ENCODE measurements at regions not wholly inside any gene's neighbourhood (a gene's known extent, or its start where the extent isn't known, plus 50 kb on each side); places are given as distances from the start of the nearest gene placed in this dataset.

DNA sequence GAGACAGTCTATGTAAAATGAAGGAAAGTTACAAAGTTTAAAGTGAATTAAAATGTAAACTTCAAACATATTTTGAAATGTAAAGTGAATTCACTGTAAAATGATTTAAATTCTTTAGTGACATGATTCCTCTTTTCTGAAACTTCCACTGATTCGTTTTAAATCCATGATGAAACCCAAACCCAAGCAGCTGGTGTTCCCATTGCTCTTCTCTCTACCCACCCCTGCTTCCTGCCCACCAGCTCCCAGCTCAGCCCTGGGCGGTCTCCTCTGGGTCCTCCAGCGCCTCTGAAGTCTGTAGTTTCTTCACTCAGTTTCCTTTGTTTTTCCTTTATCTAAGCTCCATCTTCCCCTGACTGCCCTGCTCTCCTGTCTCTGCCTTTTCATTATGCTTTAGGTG is 175.9 kb downstream of the SNX10 start:
- Histone ChIP-seq H3K27ac (no peak overlapping the region), H3K4me3 (no peak overlapping the region), H3K27me3 (no peaks in the 10 kb centered on the region), H3K4me1 (no peaks in the 10 kb centered on the region), H3K36me3 (no peaks in the 10 kb centered on the region), H3K9me3 (no peaks in the 10 kb centered on the region)
- TF ChIP-seq, protein P1, sequence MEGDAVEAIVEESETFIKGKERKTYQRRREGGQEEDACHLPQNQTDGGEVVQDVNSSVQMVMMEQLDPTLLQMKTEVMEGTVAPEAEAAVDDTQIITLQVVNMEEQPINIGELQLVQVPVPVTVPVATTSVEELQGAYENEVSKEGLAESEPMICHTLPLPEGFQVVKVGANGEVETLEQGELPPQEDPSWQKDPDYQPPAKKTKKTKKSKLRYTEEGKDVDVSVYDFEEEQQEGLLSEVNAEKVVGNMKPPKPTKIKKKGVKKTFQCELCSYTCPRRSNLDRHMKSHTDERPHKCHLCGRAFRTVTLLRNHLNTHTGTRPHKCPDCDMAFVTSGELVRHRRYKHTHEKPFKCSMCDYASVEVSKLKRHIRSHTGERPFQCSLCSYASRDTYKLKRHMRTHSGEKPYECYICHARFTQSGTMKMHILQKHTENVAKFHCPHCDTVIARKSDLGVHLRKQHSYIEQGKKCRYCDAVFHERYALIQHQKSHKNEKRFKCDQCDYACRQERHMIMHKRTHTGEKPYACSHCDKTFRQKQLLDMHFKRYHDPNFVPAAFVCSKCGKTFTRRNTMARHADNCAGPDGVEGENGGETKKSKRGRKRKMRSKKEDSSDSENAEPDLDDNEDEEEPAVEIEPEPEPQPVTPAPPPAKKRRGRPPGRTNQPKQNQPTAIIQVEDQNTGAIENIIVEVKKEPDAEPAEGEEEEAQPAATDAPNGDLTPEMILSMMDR (IDR thresholded peaks at IDR 0.05), result no peak
- no peak for DNase-seq (ENCODE audit: low spot score)

DNA sequence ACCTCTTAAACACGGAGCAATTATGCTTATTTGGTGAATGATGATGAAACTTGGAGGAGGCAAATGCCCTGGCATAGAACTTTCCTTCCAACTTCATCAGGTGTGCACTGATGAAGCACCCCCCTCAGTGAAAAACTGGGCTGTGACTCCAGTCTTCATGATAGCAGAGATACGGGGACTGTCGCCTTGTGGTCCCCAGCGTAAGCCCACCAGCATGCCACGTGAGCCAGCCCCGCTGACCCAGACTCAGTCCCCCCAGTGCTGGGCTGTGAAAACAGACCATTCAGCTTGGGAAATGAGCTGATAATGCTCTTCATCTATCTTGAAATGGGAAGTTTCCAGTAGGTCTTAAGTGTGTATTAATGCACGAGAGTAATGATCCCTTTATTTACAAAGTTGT is 177.0 kb downstream of the SNX10 start:
- H3K4me3 ChIP-seq, result no peak overlapping the region
- DNase-seq (ENCODE audit: low spot score), result no peak
- TF ChIP-seq, protein P1 (IDR thresholded peaks at IDR 0.05), result no peak
- H3K27ac ChIP-seq, result no peak overlapping the region
- H3K4me1 ChIP-seq, result no peaks in the 10 kb centered on the region
- no peaks in the 10 kb centered on the region for H3K9me3 ChIP-seq
- no peaks in the 10 kb centered on the region for H3K27me3 ChIP-seq
- H3K36me3 ChIP-seq, result no peaks in the 10 kb centered on the region

DNA sequence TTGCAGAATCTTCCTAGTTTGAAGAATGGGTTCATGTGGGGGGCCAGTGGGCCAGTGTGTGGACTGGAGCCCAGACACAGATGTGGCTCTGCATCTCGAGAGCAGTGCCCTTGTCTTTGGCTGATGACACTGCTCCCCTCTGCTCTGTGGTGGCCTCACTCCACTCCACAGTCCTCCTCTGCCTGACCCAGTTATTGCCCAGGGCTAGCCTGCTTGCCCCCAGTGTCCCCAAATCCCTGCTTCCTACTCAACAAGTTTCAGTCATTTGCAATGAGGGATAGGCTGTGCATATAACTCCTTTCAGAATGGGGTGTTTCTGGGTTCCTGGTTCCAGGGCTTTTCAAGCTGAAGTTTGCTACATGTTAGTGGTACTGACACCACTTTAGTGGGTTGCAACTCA is 177.5 kb downstream of the SNX10 start:
- no peak overlapping the region for H3K4me3 ChIP-seq
- no peak overlapping the region for H3K27ac ChIP-seq
- H3K4me1 ChIP-seq, result no peaks in the 10 kb centered on the region
- no peaks in the 10 kb centered on the region for H3K36me3 ChIP-seq
- DNase-seq (ENCODE audit: low spot score), result no peak
- H3K27me3 ChIP-seq, result no peaks in the 10 kb centered on the region
- TF ChIP-seq, protein P1 (IDR thresholded peaks at IDR 0.05), result no peak
- H3K9me3 ChIP-seq, result no peaks in the 10 kb centered on the region

DNA sequence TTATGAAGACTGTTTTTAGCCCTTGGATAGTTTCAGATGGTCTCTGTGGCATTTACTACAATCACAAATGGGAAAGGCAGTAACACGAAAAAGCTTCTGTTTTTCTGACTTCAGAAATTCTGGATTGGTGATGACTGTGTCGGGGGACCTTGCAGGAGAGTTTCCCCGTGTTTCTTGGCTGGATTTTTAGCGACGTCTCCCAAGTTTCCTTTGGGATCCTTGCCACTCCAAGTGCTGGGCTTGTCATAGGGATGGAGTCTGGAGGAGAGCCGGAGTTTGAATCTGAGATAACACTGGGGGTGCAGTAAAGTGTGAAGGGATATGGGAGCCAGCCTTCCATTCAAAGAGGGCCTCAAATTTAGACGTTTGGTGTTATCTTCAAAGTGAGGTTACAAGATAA is 179.0 kb downstream of the SNX10 start:
- H3K36me3 ChIP-seq, result no peaks in the 10 kb centered on the region
- no peaks in the 10 kb centered on the region for H3K9me3 ChIP-seq
- TF ChIP-seq, protein P1 (IDR thresholded peaks at IDR 0.05), result no peak
- no peak for DNase-seq (ENCODE audit: low spot score)
- H3K27me3 ChIP-seq, result no peaks in the 10 kb centered on the region
- no peaks in the 10 kb centered on the region for H3K4me1 ChIP-seq
- no peak overlapping the region for H3K4me3 ChIP-seq
- H3K27ac ChIP-seq, result no peak overlapping the region

DNA sequence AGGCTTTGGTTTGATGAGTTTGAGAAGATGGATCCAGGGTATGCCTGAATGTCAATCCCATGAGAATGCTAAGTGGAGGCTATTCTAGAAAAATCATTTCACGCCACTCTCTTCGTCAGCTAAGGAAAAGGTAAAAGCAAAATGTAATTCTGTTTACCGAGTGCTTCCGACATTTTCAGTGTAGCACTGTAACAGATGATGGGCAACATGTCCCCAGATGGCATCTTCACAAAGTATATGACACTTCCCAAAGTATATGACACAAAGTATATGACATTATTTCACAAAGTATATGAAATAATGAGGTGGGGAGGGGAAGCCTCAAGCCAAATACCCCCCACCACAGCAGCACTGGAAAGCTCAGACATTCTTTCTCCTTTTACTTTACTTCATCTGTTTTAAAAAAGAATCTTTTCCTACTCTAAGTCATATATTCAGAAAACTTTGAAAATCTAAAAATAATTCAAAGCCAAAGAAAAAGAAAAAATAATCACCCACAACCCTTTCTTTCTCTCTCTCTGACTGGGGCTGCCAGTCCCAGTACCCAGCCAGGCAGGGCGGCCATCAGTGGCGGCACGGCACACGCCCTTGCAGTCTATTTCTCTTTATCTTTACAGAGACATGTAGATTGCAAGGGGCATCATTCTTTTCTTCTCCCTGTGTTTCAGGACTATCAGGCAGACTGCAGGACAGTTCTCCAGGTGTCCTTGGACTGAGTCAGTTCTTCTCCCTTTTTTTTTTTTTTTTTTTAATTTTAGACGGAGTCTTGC is 179.8 kb downstream of the SNX10 start:
- Histone ChIP-seq H3K27me3 (no peaks in the 10 kb centered on the region), H3K27ac (no peak overlapping the region), H3K4me1 (no peaks in the 10 kb centered on the region), H3K9me3 (no peaks in the 10 kb centered on the region), H3K36me3 (no peaks in the 10 kb centered on the region), H3K4me3 (no peak overlapping the region)
- DNase-seq (ENCODE audit: low spot score), result no peak
- TF ChIP-seq, protein P1 (IDR thresholded peaks at IDR 0.05), result no peak

DNA sequence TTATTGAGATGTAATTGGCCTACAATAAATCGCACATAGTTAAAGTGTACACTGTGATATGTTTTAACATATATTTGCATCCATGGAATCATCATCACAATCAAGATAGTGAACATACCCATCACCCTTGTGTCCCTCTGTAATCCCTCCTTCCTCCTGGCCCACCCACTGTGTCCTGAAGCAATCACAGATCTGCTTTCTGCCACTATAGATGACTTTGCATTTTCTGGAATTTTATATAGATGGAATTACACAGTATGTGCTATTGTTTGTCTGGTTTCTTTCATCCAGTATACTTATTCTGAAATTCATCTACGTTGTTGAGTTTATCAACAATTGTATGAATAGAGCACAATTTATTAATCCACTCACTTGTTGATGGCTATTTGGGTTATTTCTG is 181.3 kb downstream of the SNX10 start:
- Histone ChIP-seq H3K27me3 (no peaks in the 10 kb centered on the region), H3K4me3 (no peak overlapping the region), H3K4me1 (no peaks in the 10 kb centered on the region), H3K36me3 (no peaks in the 10 kb centered on the region), H3K9me3 (no peaks in the 10 kb centered on the region), H3K27ac (no peak overlapping the region)
- TF ChIP-seq, protein P1 (IDR thresholded peaks at IDR 0.05), result no peak
- DNase-seq (ENCODE audit: low spot score), result no peak

Data from right atrium auricular region (tissue), 2 donors.